Stimulated activated CD8-positive, alpha-beta memory T cell treated with anti-CD3 and anti-CD28 coated beads, Interleukin-15, amount 100 ng/mL, for 24 hours (primary cell): ENCODE measurements at regions not wholly inside any gene's neighbourhood (a gene's known extent, or its start where the extent isn't known, plus 50 kb on each side); places are given as distances from the start of the nearest gene placed in this dataset.
A peak's percentile ranks its signal among the peaks of the same experiment; 100 is the strongest.

Experiments used
- DNase-seq: peaks from one replicate; pipeline ENCODE4 v3.0.0-alpha.2; 2020; ENCODE audit warnings: low read depth

DNA sequence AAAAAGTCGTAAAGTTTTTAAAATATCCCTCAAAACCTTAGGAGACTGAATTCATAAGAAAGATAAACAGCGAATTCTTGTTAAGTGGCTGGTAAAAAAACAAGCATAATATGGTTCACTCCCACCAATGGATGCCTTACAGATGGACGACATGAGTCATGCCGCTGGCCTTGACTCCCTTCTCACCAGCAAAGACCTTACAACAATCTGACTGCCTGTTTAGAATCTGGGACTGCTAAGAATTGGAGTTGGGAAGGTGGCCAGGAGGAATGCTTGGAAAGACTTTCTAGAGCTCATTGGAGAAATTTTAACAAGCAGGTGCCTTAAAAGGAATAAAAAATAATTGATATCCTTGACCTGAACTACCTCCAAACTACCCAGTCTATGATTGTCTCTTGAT lies 206.9 kb upstream of the FMN2 start:
- DNase-seq = no peak

DNA sequence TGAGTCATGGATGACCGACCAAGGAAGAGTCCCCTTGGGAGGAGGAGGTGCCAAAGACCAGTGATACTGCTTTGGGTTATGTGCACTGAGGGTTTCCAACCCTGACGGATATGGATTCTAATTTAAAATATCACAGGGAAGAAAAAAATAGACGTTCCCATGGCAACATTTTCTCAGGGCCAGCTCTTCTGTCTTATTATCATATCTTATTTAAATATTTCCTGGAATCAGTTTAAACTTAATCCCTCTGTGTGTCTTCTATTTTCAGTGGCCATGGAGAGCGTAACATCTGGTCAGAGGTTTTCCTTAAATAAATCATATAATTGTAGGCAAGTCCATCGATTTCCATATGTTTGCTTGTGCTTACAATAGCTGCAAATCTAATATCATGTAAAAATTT lies 205.4 kb upstream of the FMN2 start:
- DNase-seq = no peak

DNA sequence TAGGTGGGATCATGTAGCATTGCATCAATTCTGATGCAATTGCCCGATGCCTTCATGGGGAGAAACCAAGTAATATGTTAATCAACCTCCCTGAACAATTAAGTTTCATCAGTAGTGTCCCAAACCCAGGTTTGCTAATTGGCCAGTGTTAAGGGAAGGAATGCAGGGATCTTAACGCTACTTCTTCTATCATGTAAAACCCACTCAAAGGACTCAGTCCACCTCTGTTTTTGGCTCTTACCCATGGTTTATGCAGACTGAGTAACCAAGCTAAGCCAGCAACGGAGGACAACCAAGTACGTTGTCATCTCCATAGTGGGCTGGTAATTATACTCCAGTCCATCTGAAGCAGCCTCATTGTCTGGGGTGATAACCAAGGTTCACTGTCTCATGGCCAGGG lies 203.0 kb upstream of the FMN2 start:
- no peak for DNase-seq

DNA sequence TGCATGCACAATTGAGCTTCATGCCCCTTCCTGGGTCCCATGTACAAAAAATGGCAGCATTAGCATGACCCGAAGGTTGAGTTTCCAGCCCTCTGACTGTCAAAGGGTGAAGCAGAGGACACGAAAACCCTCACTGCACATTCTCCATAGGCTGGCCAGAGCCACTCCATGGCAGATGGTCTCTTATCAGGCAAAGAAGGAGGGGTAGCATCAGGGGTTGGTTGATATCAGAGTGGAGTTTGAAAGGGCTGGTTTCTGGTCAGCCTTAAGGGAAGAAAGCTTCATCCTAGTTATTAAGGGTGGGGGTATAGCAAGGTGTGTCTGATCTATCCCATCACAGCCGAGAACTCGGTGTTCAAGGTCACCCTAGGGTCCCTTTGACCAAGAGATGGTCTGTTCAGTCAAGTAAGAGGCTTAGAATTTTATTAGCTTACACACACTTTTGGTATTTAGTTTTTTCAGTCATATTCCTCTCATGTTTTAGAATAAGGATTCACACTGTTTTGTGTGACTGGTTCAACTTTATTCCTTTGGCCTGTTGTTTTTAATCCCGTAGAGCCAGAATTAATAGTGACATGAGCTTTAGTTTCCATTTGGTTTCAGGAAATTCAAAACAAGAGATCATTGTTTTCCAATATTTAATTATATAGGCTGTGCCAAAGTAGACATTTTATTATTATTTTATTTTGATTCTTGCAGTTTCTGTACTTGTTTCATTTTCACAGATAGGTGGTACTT lies 199.9 kb upstream of the FMN2 start:
- DNase-seq = no peak

DNA sequence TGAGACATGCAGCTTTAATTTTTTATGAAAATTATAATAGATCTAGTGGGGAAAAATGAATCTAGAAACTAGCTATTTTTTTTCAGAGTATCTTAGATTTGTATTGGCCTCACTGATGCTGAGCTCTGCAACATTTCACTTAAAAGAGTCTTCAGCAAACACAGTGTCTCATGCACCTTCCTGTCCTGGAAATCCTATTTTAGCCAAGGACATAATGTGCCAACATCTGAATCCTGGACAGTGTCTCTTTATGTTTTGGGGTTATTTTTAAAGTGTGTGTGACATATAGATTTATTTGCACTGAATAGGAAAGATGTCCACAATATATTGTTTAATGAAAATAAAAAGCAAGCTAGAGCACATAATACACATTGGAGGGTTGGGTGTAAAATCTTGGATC lies 199.1 kb upstream of the FMN2 start:
- DNase-seq = no peak

- no peak for DNase-seq
These were observed 198.5 kb upstream of the FMN2 start for GRCh38 chr1:239893127-239893731.

DNA sequence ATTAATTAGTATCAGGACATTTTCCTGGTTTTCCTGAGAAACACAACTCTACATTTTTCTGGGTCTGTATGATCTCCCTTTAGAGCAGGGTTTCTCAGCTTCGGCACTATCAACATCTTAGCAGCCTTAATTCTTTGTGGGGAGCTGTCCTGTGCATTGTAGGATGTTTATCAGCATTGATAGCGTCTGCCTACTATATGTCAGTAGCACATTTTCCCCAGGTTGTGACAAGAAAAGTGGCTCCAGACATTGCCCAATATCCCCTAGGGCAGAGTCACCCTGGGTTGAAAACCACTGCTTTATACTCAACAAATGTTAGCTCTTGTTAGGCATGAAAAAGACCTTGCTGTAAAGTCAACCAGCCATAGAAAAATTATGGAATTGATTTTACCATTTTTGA lies 195.1 kb upstream of the FMN2 start:
- DNase-seq = no peak

GRCh38 chr1:239896980-239897379 lies 194.7 kb upstream of the FMN2 start:
- DNase-seq = no peak

GRCh38 chr1:239897458-239897857 lies 194.2 kb upstream of the FMN2 start:
- DNase-seq = no peak

DNA sequence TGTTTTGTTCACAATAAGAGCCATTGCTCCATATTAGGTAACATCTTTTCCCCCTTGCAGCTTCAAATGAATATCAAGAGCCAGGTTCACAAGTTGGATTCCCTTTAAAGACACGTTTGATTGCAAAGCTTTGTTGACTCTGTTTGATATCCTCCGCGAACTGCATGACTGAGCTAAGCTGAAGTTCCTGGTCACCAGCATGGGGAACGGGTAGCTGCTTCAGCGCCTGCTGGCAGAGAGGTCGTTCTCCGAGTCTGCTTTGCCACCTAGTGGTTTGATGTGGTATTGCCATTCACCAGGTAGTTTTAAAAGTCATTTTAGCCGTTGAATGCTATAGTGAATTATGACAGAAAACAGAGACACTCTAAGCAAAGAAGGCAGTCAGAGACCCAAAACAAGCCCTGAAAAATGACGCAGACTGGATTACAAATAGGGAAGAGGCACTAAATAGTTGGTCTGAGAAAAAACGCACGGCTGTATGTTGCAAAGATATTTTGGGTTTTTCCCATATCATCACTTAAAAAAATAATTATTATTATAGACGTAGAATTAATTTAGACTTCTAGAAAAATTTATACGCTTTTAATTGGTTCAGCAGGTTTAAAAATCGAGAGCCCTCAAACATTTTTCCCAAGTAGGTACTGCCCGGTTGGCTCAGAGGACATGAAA lies 193.5 kb upstream of the FMN2 start:
- peak; percentile 42 for DNase-seq

GRCh38 chr1:239899747-239900146 lies 191.9 kb upstream of the FMN2 start:
- no peak for DNase-seq

GRCh38 chr1:239906394-239906793 lies 185.3 kb upstream of the FMN2 start:
- no peak for DNase-seq

DNA sequence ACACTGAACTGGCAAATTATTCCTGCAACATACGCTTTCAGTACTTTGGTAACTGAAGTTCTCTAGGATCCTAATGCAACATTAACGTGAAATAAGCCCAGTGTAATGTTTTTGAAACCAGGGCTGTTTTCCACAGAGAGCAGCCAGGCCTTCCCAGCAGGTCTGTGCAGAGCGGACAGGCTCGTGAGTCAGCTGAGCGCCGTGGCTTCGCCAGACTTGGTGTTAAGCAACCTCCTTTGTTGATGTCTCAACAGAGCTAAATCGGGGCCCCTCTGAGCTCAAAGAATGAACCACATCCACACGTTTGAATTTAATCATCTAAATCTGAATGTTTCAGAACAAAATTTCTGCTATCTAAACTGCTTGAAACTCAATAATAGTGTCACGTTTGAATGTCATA lies 181.8 kb upstream of the FMN2 start:
- no peak for DNase-seq

GRCh38 chr1:239912471-239912870 lies 179.2 kb upstream of the FMN2 start:
- no peak for DNase-seq

- no peak for DNase-seq
These were observed 178.5 kb upstream of the FMN2 start for GRCh38 chr1:239913141-239913585.

DNA sequence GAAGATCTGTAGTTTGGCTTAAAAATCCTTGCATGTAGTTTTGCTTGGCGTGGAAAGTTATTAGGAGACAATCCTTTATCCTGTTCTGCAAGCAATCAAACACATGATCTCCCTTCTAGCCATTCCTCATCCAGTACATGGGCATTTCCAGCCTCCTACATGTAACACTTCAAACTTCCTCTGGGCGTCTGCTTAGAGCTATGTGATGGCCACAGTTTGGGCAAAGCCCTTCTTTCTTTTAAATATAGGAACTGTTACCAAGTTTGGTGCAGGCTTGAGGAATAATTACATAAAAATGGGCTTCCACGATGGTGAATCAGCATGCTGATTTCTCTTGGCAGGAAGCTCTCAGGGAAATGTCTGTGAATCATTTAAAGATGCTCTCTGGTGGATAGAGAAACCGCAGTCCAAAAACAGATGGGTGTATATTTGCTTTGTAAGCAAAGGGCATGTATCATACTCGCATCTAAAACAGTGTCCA lies 176.9 kb upstream of the FMN2 start:
- no peak for DNase-seq

DNA sequence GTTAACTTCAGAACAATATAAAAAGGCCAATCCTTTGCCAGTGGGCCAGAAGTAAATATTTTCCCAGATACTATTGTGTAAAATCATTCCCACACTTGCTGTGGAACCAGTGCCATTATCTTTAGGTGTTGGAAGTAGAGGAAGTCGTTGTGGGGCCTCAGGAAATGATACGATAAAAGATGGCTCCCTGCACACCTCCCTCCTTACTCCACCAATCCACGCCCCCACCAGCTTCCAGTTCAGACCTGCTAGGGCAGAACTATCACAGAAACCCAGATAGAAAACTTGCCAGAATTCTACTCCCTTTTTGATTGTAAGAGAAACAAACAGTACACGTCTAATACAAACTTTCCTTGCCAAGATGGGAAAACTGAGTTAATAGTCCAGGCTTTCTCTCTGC lies 173.0 kb upstream of the FMN2 start:
- no peak for DNase-seq

DNA sequence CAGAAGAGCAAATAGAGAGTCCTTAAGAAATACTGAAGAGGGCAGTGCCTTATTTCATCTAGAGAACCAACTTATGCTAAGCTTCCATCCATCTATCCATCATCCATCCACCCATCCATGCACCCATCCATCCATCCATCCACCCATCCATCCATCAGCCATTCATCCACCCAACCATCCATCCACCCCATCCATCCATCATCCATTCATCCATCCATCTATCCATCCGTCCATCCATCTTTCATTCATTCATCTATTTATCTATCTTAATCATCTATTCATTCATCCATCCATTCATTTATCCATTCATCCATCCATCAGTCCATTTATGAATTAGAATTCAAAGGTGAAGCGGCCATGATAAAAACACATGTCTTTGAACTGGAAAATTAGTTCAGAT lies 171.5 kb upstream of the FMN2 start:
- DNase-seq = no peak

DNA sequence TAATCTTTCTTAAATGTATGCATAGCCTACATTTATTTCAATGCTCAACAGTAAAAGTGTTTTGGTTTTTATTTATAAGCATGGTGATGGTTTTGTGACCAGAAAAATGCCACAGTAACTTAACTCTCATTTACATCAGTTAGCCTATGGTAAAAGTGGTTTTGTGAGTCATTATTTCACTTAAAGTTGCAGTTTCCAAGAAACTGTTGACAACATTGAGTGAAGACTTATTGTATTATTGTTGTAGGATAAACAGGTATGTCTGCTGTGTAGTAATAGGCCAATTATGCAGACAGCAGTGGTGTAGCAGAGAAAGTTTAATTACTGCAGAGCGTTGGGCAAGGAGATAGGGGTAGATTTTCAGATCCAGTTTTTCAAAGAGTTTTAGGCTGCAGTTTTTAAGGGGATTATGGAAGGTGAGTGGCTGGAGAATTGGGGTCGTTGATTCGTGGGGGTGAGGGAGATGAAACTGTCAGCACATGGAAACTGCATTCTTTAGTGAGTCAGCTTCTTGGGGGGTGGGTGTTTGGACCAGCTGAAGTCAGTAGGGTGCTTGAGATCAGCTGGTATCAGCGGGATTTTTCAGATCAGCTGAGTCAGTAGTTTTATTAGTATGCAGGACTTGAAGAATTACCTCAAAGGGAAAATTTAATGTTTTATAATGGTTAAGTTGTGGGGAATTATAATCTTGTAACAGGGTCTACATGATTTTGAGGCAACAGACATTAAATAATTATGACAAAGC lies 168.7 kb upstream of the FMN2 start:
- no peak for DNase-seq

GRCh38 chr1:239924741-239925350 lies 166.8 kb upstream of the FMN2 start:
- no peak for DNase-seq

GRCh38 chr1:239926184-239926583 lies 165.5 kb upstream of the FMN2 start:
- no peak for DNase-seq

DNA sequence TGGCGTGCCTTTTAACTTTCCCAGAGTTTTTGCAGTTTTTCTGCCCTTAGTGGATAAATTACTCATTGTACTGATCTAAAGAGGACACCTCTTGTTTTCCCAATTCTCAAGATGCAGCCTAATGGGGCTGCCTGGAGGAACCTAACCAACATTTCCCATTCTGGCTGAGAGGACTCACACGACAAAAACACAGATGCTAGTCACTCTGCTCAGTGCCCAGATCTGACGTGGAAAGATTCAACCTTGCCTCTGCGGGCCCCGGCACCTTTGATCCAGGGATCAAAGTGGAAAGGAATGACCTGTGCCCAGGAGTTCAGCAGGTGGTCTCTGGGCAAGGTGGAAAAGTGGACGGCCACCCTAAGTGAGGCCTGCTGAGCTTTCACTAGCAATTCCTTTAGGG lies 162.4 kb upstream of the FMN2 start:
- no peak for DNase-seq
